ENCODE measurements at regions not wholly inside any gene's neighbourhood (a gene's known extent, or its start where the extent isn't known, plus 50 kb on each side); places are given as distances from the start of the nearest gene placed in this dataset.

DNA sequence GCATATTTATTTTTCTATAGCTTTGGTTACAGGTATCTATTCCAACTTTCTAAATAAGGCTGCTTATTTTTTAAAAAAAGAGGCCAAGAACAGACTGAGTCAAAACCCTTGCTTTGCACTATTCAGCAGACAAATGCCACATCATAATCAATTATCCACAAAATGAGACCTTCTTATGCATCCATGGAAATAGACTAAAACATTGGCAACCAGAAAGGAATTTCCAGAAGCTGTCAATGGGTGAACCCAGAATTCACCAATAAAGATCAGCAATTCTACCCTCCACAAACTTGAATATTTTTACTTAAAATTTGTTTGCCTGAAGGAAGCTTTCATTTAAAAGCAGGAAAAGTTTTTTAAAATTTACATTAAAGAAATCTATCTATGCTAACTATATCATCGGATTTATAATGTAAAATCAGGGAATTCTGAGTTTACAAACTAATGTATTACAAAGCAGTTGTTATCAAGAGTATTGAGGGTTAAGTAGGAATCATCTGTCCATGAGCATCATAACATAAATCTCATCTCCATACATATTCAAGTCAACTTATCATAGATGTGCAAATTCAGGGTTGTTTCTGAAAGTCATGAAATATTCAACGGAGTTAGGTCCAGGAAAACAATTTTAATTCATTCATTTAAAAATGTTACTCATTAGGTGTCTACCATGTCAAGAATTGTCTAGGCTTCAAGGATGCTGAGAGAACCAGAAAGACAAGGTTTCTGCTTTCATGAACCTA, 548.0 kb downstream of the SATB2 start (continued):
- TF ChIP-seq ADNP (tag; IDR thresholded peaks at IDR 0.05) (no peak), NR2C2 (CRISPR knock-in tag; IDR thresholded peaks at IDR 0.05) (no peak), NR2C2 (tag; IDR thresholded peaks at IDR 0.05) (no peak), HDGF (IDR thresholded peaks at IDR 0.05) (no peak), TEAD1 (CRISPR knock-in tag; IDR thresholded peaks at IDR 0.05) (no peak)

DNA sequence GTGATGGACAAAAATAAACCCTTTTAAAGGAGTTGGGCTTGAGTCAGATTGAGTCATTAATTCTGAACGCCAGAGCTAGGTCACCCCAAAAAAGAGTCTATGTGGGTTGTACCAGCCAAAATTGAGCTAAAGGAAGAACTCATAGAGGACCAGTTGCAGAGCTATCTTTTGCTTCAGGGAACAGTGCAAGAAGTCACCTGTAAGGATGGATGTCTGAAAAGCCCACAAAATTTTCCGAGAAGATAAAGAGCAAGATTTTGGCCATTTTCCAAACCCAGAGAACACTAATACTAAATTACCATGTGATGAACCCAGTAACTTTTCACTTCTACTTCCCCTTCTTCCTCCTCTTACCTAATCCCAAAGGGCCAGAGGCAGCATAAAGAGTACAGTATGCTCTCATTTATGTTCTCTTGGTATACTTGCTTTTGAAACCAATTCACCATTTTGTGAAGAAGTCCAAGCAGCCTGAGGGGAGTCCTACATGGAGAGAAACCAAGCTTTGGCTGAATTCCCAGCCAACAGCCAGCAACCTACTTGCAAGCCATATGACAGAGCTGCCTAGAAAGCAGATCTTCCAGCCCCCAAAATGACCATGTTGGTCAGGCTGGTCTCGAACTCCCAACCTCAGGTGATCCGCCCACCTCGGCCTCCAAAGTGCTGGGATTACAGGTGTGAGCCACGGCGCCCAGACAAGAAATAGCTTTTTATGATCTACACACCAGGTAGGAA, 551.7 kb downstream of the SATB2 start:
- in situ Hi-C loops (cut with MboI), result no loop called here
- Histone ChIP-seq H3K27me3 (ENCODE audit: control insufficient read depth in 2 of 2, insufficient read depth in 2 of 2, low read length in 2 of 2) (no peaks in the 10 kb centered on the region), H3K9me1 (ENCODE audit: control insufficient read depth, insufficient read depth, low read length) (no peaks in the 10 kb centered on the region), H3K9ac (ENCODE audit: insufficient read depth in 1 of 2, low read depth in 2 of 2, low read length in 2 of 2) (no peak overlapping the region), H3K27ac (ENCODE audit: extremely low read depth, low read depth, low read length) (no peak overlapping the region), H3K4me3 (no peak overlapping the region), H3K4me1 (replicated peaks in 1 of 2; ENCODE audit: control insufficient read depth in 2 of 2, insufficient read depth in 2 of 2, low read length in 2 of 2) (no peaks in the 10 kb centered on the region), H3K36me3 (ENCODE audit: control insufficient read depth, insufficient read depth, low read length) (no peaks in the 10 kb centered on the region), H4K20me1 (replicated peaks; ENCODE audit: control insufficient read depth, insufficient read depth, low read length) (no peaks in the 10 kb centered on the region), H2AFZ (ENCODE audit: low read depth, low read length) (no peak overlapping the region), H3K4me2 (ENCODE audit: insufficient read depth, low read length) (no peak overlapping the region), H3K79me2 (ENCODE audit: control insufficient read depth, insufficient read depth, low read length) (no peaks in the 10 kb centered on the region), H3K9me3 (replicated peaks; ENCODE audit: control insufficient read depth, insufficient read depth, low read depth, low read length) (no peaks in the 10 kb centered on the region)
- ChIA-PET CTCF (ENCODE audit: low intra/inter-chr PET ratio) (no interaction called here), POLR2A (interaction anchor here (0.6 kb wide), 1 partner anchor 223 kb away, joined by 3 read pairs; no protein-coding TSS in a partner anchor)
- DNase-seq (ENCODE audit: extremely low read depth in 1 of 4, low spot score in 3 of 4) (no peak), ATAC-seq (no peak), FAIRE-seq (no peak)
- no TSS peak for BruUV-seq (replicated peaks)
- 0% methylated on average over 7 of the region's 7 CpGs for WGBS (ENCODE audit: insufficient coverage, low coverage, missing lambda C conversion rate)
- intact Hi-C loops (cut with micrococcal nuclease), result no loop called here
- no peak for TF ChIP-seq PURB (CRISPR knock-in tag; IDR thresholded peaks at IDR 0.05; ENCODE audit: low read depth)
- no peak for TF ChIP-seq FOSL1 (tag; conservative IDR thresholded peaks at IDR 0.05)
- TF ChIP-seq SRSF7 (optimal IDR thresholded peaks at IDR 0.05; ENCODE audit: low read depth, low read length), result no peak
- TF ChIP-seq ASH1L (IDR thresholded peaks at IDR 0.05; ENCODE audit: borderline replicate concordance, low read depth, partially characterized antibody), result no peak
- TF ChIP-seq BRCA1 (IDR thresholded peaks at IDR 0.05), result no peak
- TF ChIP-seq BRCA1 (CRISPR knock-in tag; IDR thresholded peaks at IDR 0.05), result no peak
- no peak for TF ChIP-seq ZNF212 (CRISPR knock-in tag; IDR thresholded peaks at IDR 0.05)
- TF ChIP-seq, protein P1, sequence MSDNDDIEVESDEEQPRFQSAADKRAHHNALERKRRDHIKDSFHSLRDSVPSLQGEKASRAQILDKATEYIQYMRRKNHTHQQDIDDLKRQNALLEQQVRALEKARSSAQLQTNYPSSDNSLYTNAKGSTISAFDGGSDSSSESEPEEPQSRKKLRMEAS (CRISPR knock-in tag; IDR thresholded peaks at IDR 0.05), result no peak
- no peak for TF ChIP-seq EZH2 (IDR thresholded peaks at IDR 0.05; ENCODE audit: borderline replicate concordance, low read depth, low read length)
- TF ChIP-seq, protein P2, sequence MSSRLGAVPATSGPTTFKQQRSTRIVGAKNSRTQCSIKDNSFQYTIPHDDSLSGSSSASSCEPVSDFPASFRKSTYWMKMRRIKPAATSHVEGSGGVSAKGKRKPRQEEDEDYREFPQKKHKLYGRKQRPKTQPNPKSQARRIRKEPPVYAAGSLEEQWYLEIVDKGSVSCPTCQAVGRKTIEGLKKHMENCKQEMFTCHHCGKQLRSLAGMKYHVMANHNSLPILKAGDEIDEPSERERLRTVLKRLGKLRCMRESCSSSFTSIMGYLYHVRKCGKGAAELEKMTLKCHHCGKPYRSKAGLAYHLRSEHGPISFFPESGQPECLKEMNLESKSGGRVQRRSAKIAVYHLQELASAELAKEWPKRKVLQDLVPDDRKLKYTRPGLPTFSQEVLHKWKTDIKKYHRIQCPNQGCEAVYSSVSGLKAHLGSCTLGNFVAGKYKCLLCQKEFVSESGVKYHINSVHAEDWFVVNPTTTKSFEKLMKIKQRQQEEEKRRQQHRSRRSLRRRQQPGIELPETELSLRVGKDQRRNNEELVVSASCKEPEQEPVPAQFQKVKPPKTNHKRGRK (tag; IDR thresholded peaks at IDR 0.05), result no peak
- TF ChIP-seq ZBTB17 (CRISPR knock-in tag; IDR thresholded peaks at IDR 0.05), result no peak
- TF ChIP-seq BMI1 (IDR thresholded peaks at IDR 0.05; ENCODE audit: low read length), result no peak
- no peak for TF ChIP-seq HNRNPL (IDR thresholded peaks at IDR 0.05; ENCODE audit: low read depth, low read length)
- TF ChIP-seq, protein P3, sequence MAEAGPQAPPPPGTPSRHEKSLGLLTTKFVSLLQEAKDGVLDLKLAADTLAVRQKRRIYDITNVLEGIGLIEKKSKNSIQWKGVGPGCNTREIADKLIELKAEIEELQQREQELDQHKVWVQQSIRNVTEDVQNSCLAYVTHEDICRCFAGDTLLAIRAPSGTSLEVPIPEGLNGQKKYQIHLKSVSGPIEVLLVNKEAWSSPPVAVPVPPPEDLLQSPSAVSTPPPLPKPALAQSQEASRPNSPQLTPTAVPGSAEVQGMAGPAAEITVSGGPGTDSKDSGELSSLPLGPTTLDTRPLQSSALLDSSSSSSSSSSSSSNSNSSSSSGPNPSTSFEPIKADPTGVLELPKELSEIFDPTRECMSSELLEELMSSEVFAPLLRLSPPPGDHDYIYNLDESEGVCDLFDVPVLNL (CRISPR knock-in tag; IDR thresholded peaks at IDR 0.05; ENCODE audit: low read depth), result no peak
